Dermis blood vessel endothelial cell (primary cell): ENCODE measurements at regions not wholly inside any gene's neighbourhood (a gene's known extent, or its start where the extent isn't known, plus 50 kb on each side); places are given as distances from the start of the nearest gene placed in this dataset.

Experiments used
- DNase-seq: peaks from one replicate; pipeline ENCODE4 v3.0.0; 2010

- no peak for DNase-seq
These were observed 234.4 kb downstream of the BCL11A start for GRCh38 chr2:60319031-60319547.

- no peak for DNase-seq
These were observed 234.9 kb downstream of the BCL11A start for GRCh38 chr2:60318544-60318943.

- DNase-seq: no peak
These were observed 235.6 kb downstream of the BCL11A start for GRCh38 chr2:60317844-60318243.

- no peak for DNase-seq
These were observed 236.4 kb downstream of the BCL11A start for GRCh38 chr2:60317034-60317386.

DNA sequence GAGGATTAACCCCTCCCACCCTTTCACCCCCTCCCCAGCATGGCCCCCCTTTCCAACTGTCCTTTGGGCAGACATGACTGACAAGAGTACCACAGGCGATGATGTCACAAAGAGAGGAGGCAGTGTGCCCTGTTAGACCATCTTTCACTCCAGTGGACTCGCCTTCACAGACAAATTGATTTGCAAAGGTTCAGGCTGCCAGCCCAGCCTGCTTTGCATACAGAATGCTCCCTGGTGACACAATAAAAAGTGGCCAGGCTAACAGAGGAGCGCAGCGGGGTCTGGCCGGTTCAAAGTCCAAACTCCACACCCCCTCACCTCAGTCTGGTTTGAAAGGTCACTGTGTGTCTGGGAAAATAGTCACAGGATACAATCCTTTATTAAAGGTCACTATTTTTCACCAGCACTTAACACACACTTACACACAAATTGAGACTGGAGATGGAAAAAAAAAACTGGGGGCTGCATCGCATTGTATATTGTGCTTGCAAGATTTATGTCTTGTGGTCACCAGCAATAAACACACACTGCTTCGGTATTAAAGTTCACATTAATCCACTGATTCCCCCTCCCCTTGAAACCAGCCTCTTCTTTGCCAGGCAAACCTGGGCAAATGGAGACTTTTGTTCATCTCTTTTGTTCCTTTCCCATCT lies 236.9 kb downstream of the BCL11A start:
- DNase-seq: no peak

GRCh38 chr2:60313470-60314172 lies 239.8 kb downstream of the BCL11A start:
- no peak for DNase-seq

- DNase-seq: no peak
These were observed 240.8 kb downstream of the BCL11A start for GRCh38 chr2:60312618-60313017.

- DNase-seq: no peak
These were observed 241.9 kb downstream of the BCL11A start for GRCh38 chr2:60311524-60311923.

GRCh38 chr2:60309941-60310660 lies 243.4 kb downstream of the BCL11A start:
- DNase-seq: no peak

DNA sequence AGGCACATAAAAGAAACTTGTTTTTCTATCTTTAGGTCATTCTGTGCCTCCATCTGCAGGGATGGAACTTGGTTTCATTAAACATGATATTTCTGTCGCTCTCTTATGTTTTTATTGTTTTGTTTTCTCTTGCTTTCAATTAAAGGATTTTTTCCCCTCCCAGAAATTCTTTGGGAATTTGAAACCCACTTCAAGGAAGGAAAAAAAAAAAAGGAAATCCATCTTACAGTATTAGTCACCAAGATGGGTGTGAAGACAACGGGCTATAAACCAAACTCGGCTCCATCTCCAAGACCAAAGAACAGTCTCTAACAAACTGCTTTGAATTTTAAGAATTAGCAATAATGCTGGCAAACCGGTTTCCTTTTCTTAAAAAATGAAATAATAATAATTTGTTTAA lies 244.1 kb downstream of the BCL11A start:
- DNase-seq: no peak

- DNase-seq: no peak
These were observed 247.1 kb downstream of the BCL11A start for GRCh38 chr2:60306267-60306861.

DNA sequence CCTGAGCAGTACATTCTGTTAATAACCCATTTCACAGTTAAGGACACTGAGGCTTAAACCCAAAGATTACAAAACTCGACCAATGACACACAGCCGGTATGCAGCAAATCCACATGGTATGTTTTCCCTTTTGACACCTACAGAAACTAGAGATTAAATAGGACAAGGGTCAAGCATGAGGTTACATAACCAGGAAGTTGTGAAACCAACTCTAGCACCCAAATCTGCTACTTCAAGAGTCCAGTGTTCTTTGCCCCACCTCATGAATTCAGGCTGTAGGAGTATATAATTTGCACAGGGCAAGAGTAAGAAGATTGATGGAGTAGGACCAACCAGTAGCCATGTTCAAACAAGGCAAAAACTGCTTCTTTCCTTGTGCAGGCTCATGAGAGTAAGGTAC lies 249.8 kb downstream of the BCL11A start:
- DNase-seq: no peak

DNA sequence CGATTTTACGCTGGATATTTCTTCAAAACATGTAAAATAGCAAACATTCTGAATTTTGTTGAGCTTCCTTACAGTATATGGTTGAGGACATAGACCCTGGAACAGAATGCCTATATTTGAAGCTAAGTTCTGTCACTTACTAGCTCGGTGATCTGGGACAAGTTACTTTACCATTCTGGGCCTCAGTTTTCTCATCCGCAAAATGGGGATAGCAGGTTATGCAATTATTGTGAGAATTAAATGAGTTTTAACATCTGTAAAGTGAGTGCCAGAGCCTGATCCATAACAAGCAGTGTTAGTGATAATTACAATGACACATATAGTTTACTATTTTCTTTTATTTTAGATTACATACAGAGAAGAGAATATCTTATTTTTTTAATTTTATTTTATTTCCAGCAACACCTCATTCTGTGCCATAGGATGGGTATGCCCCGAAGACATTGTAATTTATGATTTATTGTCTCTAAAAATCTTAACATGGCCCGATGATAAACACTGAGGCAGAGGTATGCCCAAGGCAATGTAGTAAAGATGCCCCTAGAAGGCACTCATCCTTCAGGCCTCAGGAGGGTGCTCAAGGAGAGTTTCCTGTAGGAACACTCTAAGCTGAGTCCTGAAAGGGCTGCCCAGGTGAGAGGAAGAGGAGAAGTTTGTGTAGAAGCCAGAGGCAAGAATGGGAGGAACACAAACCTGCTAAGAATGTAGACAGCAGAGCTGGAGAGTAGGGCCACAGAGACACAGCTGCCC lies 250.9 kb downstream of the BCL11A start:
- no peak for DNase-seq

GRCh38 chr2:60301726-60302125 lies 251.7 kb downstream of the BCL11A start:
- DNase-seq: no peak

DNA sequence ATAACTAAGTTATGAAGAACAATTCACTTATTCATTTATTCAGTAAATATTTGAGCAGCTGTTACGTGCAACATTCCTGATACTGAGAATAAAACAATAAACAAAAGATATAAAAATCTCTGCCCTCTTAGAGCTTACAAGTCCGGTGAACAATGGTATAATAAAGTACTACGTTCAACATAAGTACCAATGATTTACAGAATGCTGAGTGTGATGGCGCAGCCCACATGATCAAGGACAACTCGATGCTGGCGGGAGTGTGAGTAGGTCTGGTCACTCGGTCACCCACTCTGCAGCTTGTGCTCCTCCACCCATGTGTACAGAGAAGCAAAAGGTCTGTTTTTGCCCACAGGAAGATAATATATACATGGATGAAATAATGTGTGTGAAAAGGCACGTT lies 254.3 kb downstream of the BCL11A start:
- DNase-seq: no peak

GRCh38 chr2:60298006-60298696 lies 255.3 kb downstream of the BCL11A start:
- DNase-seq: no peak

- DNase-seq: no peak
These were observed 256.0 kb downstream of the BCL11A start for GRCh38 chr2:60297296-60298005.

DNA sequence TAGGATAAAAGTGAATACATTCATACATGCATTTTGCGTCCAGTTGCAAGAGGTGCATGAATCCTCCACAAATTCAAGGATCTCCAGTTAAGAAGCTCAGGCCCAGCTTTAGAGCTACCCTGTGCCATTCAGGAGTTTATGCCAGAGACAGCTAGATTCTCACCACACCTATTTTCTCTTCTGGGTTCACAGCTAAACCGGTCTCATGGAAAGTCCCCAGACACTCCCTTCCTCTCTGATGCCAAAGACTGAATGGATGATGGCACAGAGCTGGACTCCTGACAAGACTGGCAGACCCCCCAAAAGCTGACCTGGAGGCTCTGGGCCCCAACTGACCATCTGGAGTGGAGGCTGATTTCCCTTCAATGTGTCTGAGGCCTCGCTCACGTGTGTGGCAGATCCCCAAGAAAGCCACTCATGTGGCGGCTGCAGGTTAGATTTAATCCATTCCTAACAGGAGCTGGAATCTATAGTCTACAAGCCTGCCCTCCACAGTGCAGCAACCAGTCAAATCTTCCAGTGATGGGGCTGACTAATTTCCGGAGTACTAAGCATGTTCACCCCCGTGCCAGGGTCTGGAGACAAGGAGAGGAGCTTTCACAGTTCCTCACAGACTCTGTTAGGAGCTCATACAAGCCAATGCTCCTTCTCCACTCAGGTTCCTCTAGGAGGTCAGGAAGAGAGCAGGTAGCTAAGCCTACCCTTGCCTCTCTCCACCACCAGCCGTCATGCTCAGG lies 257.1 kb downstream of the BCL11A start:
- DNase-seq: no peak

DNA sequence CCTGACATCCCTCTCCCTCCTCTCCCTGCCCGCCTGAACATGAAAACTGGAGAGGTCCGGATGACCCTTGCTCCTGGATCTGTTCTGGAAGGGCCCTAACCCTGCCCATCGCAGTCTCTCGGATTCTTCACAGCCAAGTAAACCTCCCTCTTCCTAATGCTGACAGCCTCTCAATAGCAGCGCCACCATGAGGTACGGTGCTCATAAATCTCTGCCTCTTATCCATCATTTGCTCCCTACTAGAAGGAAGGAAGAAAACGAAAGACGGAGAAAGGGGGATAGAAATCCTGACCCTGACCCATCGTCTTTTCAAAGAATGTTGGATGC lies 257.9 kb downstream of the BCL11A start:
- no peak for DNase-seq

- DNase-seq: no peak
These were observed 258.4 kb downstream of the BCL11A start for GRCh38 chr2:60294901-60295635.
